PC-3 (cell line): ENCODE measurements at regions not wholly inside any gene's neighbourhood (a gene's known extent, or its start where the extent isn't known, plus 50 kb on each side); places are given as distances from the start of the nearest gene placed in this dataset.

ENCODE experiments used
- ATAC-seq: fragments of 200-7000 bp; cut with Tn5 transposase; 2 replicates; pipeline ENCODE4 v1.9.1; 2020; ENCODE audit warnings: mild to moderate bottlenecking, moderate library complexity
- BruUV-seq: library from RNA; stranded (reverse); fragments of 400-500 nt; replicated peaks from 2 replicates; lab custom pipeline; 2021; lab: Mats Ljungman, UMichigan
- CTCF ChIA-PET: fragments of 300-600 bp; sonication (Branson Sonifier 250); formaldehyde crosslinking; loops from one replicate; lab custom pipeline; 2022; ENCODE audit warnings: antibody characterized with exemption; lab: Charles Lee
- POLR2A ChIA-PET: fragments of 300-600 bp; sonication (Branson Sonifier 250); formaldehyde crosslinking; loops from one replicate; lab custom pipeline; 2022; ENCODE audit warnings: antibody characterized with exemption; ENCODE audit not compliant: unreplicated experiment; lab: Charles Lee
- DNase-seq: peaks from one replicate; pipeline ENCODE4 v3.0.0-alpha.2; 2015
- H2AFZ ChIP-seq: fragments of 300-600 bp; sonication (generic); 2 replicates; pipeline ENCODE4 v1.6.0; 2016; ENCODE audit warnings: antibody characterized with exemption, low read length
- H3F3A ChIP-seq: fragments of 300-600 bp; sonication (generic); one replicate; pipeline ENCODE4 v1.6.0; 2017; ENCODE audit warnings: antibody characterized with exemption, low read length, control low read depth, mild to moderate bottlenecking; ENCODE audit not compliant: unreplicated experiment
- H3K27ac ChIP-seq: fragments of 300-600 bp; sonication (generic); 2 replicates; pipeline ENCODE4 v1.5.1; 2016; ENCODE audit warnings: mild to moderate bottlenecking, low read length
- H3K27me3 ChIP-seq: fragments of 300-600 bp; sonication (generic); 2 replicates; pipeline ENCODE4 v1.6.1; 2016; ENCODE audit warnings: low read length, mixed read lengths
- H3K36me3 ChIP-seq: fragments of 300-600 bp; sonication (generic); 2 replicates; pipeline ENCODE4 v1.6.1; 2016; ENCODE audit warnings: low read depth, mixed run types, low read length, mixed read lengths
- H3K4me1 ChIP-seq: fragments of 300-600 bp; sonication (generic); 2 replicates; pipeline ENCODE4 v1.5.1; 2016; ENCODE audit warnings: low read length; ENCODE audit not compliant: insufficient read depth
- H3K4me2 ChIP-seq: fragments of 300-600 bp; sonication (generic); 2 replicates; pipeline ENCODE4 v1.6.0; 2016; ENCODE audit warnings: low read length
- H3K4me3 ChIP-seq: fragments of 300-600 bp; sonication (generic); 2 replicates; pipeline ENCODE4 v1.5.1; 2016; ENCODE audit warnings: mild to moderate bottlenecking, low read length, mixed read lengths
- H3K79me2 ChIP-seq: fragments of 300-600 bp; sonication (generic); 2 replicates; pipeline ENCODE4 v1.6.1; 2017; ENCODE audit warnings: low read length, mixed read lengths
- H3K9ac ChIP-seq: fragments of 300-600 bp; sonication (generic); 2 replicates; pipeline ENCODE4 v1.6.0; 2016; ENCODE audit warnings: mild to moderate bottlenecking, low read length
- H3K9me2 ChIP-seq: fragments of 300-600 bp; sonication (generic); replicated peaks from 2 replicates; pipeline ENCODE4 v1.6.1; 2016; ENCODE audit warnings: mixed run types, low read length, mixed read lengths
- H3K9me3 ChIP-seq: fragments of 300-600 bp; sonication (generic); 2 replicates; pipeline ENCODE4 v1.6.1; 2016; ENCODE audit warnings: low read length, mixed read lengths
- H4K20me1 ChIP-seq: fragments of 300-600 bp; sonication (generic); 2 replicates; pipeline ENCODE4 v1.6.1; 2016; ENCODE audit warnings: low read length, mixed read lengths
- EZH2 ChIP-seq: fragments of 300-600 bp; sonication (generic); IDR thresholded peaks from one replicate; pipeline ENCODE4 v1.6.1; 2017; ENCODE audit warnings: antibody characterized with exemption, mild to moderate bottlenecking, low read length; ENCODE audit not compliant: unreplicated experiment
- EZH2phosphoT487 ChIP-seq: fragments of 300-600 bp; sonication (generic); IDR thresholded peaks from 2 replicates; pipeline ENCODE4 v1.6.1; 2018; ENCODE audit warnings: mild to moderate bottlenecking, antibody characterized with exemption, low read length, borderline replicate concordance
- intact Hi-C: fragments of 100-400 bp; cut with micrococcal nuclease; formaldehyde crosslinking; loops from 2 replicates; pipeline ENCODE4 v1.9.0; 2023
- TF ChIP-seq, protein P1 (sequence below): fragments of 300-600 bp; sonication (generic); conservative IDR thresholded peaks from 2 replicates; pipeline ENCODE4 v1.5.1; 2017; ENCODE audit warnings: antibody characterized with exemption, low read depth, mild to moderate bottlenecking, low read length

DNA sequence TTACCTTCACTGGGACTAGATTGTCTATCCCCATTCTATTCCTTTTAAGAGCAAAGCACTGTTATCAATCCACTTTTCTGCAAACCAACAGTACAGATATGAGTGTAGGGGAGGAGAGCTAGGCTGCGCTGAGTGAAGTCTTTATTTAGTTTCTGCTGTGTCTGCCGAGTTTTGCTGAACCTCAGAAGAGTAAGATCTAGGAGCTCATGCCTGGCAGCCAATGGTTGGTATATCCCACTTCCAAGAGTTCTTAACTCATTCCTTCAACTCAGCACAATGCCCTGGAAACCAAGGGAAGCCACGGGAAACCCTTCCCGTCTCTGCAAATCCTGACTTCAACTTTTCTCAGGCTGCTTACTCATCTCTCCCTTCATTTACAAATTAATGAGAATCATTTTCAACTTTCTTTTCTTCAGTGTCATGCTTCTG, 58.0 kb upstream of the JAK2 start:
- Histone ChIP-seq H3K27me3 (no peaks in the 10 kb centered on the region), H3K4me1 (peaks cover 44% of the 10 kb centered on the region), H3F3A (no peaks in the 10 kb centered on the region), H3K79me2 (no peaks in the 10 kb centered on the region), H4K20me1 (no peaks in the 10 kb centered on the region), H3K4me3 (no peak overlapping the region), H3K9me2 (no peaks in the 10 kb centered on the region), H3K4me2 (no peak overlapping the region), H3K9me3 (no peaks in the 10 kb centered on the region), H3K27ac (no peak overlapping the region), H2AFZ (no peak overlapping the region), H3K9ac (no peak overlapping the region), H3K36me3 (no peaks in the 10 kb centered on the region)
- intact Hi-C loops = loop anchor here (2.0 kb wide), 1 partner anchor 60 kb away; no protein-coding TSS in a partner anchor
- no peak for TF ChIP-seq EZH2phosphoT487
- no peak for TF ChIP-seq EZH2
- TF ChIP-seq, protein P1, sequence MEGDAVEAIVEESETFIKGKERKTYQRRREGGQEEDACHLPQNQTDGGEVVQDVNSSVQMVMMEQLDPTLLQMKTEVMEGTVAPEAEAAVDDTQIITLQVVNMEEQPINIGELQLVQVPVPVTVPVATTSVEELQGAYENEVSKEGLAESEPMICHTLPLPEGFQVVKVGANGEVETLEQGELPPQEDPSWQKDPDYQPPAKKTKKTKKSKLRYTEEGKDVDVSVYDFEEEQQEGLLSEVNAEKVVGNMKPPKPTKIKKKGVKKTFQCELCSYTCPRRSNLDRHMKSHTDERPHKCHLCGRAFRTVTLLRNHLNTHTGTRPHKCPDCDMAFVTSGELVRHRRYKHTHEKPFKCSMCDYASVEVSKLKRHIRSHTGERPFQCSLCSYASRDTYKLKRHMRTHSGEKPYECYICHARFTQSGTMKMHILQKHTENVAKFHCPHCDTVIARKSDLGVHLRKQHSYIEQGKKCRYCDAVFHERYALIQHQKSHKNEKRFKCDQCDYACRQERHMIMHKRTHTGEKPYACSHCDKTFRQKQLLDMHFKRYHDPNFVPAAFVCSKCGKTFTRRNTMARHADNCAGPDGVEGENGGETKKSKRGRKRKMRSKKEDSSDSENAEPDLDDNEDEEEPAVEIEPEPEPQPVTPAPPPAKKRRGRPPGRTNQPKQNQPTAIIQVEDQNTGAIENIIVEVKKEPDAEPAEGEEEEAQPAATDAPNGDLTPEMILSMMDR = no peak
- POLR2A ChIA-PET = no interaction called here
- ATAC-seq (no peak), DNase-seq (no peak)
- CTCF ChIA-PET = no interaction called here
- no TSS peak for BruUV-seq

DNA sequence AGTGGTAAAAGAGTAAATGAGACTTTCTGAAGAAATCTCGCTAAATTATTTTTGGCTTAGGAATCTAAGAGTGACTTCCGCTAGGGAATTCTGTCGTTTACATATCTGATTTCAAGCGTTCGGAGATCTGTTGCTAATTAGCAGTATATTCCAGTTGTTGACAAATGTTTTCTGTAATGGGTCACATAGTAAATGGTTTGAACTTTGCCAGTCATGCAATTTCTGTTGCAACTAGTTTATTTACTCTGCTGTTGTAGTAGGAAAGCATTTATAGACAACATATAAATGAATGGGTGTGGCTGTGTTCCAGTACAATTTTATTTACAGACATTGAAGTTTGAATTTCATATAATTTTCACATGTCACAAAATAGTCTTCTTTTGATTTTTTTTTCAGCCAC, 57.4 kb upstream of the JAK2 start:
- no peaks in the 10 kb centered on the region for H3K9me3 ChIP-seq
- intact Hi-C loops = loop anchor here (2.0 kb wide), 1 partner anchor 59 kb away; no protein-coding TSS in a partner anchor
- no peak for ATAC-seq
- BruUV-seq = no TSS peak
- DNase-seq = no peak
- H3K27me3 ChIP-seq = no peaks in the 10 kb centered on the region
- TF ChIP-seq, protein P1 = no peak
- no peak for TF ChIP-seq EZH2phosphoT487
- no peak for TF ChIP-seq EZH2
- no peak overlapping the region for H3K27ac ChIP-seq
- no peaks in the 10 kb centered on the region for H3K9me2 ChIP-seq
- H4K20me1 ChIP-seq = no peaks in the 10 kb centered on the region
- ChIA-PET POLR2A (no interaction called here), CTCF (no interaction called here)
- no peak overlapping the region for H2AFZ ChIP-seq
- peaks cover 45% of the 10 kb centered on the region for H3K4me1 ChIP-seq
- no peak overlapping the region for H3K4me3 ChIP-seq
- no peaks in the 10 kb centered on the region for H3K36me3 ChIP-seq
- H3K4me2 ChIP-seq = no peak overlapping the region
- no peak overlapping the region for H3K9ac ChIP-seq
- no peaks in the 10 kb centered on the region for H3K79me2 ChIP-seq
- H3F3A ChIP-seq = no peaks in the 10 kb centered on the region

DNA sequence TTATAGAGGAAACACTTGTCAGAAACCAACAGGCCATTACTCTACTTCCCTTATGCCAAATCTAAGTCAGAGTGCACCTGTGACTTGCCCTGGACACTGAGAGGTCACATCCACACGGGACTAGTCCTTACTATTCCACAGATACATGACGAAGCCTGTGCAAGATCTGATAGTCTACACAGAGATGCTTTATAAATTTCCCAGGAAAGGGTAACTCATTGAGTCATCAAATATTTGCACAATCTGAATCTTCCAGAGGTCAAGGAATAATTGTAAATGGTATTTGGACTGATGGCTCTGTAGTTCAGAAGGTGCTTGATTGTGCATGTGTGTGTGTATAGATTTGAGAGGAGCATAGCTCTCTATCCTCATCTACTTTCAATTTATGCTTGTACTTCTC, 55.2 kb upstream of the JAK2 start:
- Histone ChIP-seq H3K4me3 (no peak overlapping the region), H3K9me3 (no peaks in the 10 kb centered on the region), H4K20me1 (no peaks in the 10 kb centered on the region), H3F3A (no peaks in the 10 kb centered on the region), H3K36me3 (no peaks in the 10 kb centered on the region), H3K4me1 (peaks cover 42% of the 10 kb centered on the region), H3K79me2 (no peaks in the 10 kb centered on the region), H3K27ac (peak overlapping the region; percentile 53), H3K4me2 (peak overlapping the region; percentile 26), H2AFZ (no peak overlapping the region), H3K27me3 (no peaks in the 10 kb centered on the region), H3K9ac (no peak overlapping the region), H3K9me2 (no peaks in the 10 kb centered on the region)
- ChIA-PET CTCF (interaction anchor here (0.6 kb wide), 1 partner anchor 56 kb away, joined by 3 read pairs; no protein-coding TSS in a partner anchor), POLR2A (no interaction called here)
- TF ChIP-seq, protein P1 = no peak
- TF ChIP-seq EZH2phosphoT487 (no peak), EZH2 (no peak)
- peak; percentile 63 for DNase-seq
- intact Hi-C loops = loop anchor here (5.0 kb wide), 1 partner anchor 693 kb away; no protein-coding TSS in a partner anchor
- peak; percentile 69 for ATAC-seq
- BruUV-seq = no TSS peak
